Hematopoietic multipotent progenitor cell treated with erythropoietin and hydrocortisone succinate and interleukin-3 and kit ligand, for 6 days (in vitro differentiated cells): ENCODE measurements at regions not wholly inside any gene's neighbourhood (a gene's known extent, or its start where the extent isn't known, plus 50 kb on each side); places are given as distances from the start of the nearest gene placed in this dataset.
"Not testable (repeated sequence)": the region's sequence is repeated elsewhere in the genome, so short reads cannot be mapped to it uniquely, and the experiment has no call there.

ENCODE experiments used
- DNase-seq: peaks from one replicate; pipeline ENCODE4 v3.0.0-alpha.2; 2015

DNA sequence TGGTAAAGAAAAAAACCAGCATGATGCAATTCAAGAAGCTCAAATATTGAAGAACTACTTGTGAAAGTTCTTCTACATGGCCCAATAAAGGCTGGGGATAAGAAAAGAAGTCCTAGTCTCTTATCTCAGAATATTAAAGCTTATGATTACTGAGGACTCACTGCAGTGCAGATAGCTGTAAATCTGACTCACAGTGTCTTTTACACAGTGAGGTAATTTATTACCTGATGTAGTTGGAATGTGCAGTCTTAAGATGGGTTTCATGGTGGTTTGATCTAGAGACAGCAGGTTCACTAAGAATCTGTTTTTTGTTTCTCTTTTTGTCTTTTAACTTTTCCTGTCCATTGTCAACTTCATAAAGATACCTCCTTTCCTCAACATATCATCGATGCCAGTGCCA lies 484.0 kb upstream of the MAP2 start:
- no peak for DNase-seq

DNA sequence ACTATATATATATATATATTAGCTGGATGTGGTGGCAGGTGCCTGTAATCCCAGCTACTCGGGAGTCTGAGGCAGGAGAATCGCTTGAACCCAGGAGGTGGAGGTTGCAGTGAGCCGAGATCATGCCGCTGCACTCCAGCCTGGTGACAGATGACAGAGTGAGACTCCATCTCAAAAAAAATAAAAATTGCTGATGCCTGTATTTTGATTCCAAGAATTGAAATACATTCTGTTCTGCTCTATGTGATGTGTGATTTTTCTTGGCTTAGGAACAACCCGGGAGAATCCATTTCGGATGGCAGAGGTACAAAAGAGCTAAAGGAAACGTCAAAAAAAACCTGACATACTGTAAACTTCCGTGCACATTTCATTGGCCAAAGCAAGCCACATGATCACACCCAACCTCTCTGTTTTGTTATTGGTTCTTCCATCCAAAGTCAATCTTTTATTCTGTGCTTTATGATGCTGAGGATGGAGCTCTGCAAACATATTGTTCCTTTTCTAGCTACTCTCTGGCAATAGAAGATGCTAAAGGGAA lies 478.1 kb upstream of the MAP2 start:
- DNase-seq: no peak

DNA sequence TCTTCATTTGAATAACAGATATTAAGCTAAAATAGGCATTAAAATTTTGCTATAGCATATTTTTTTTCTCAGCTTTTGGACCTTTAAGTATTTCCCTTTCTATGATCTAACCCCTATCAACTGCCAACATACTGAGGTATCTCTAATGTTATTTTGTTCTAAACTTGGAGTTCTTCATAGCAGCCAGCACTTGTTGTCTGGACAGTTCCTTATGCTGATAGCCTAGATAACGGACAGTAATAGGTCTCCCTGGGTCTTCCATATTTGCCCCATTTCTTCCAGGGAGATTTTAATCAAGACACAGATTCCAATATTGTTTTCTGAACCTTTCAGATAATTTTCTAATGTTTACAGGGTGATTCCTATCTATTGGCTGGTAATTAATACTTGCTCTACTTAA lies 475.8 kb upstream of the MAP2 start:
- peak; percentile 2 for DNase-seq

DNA sequence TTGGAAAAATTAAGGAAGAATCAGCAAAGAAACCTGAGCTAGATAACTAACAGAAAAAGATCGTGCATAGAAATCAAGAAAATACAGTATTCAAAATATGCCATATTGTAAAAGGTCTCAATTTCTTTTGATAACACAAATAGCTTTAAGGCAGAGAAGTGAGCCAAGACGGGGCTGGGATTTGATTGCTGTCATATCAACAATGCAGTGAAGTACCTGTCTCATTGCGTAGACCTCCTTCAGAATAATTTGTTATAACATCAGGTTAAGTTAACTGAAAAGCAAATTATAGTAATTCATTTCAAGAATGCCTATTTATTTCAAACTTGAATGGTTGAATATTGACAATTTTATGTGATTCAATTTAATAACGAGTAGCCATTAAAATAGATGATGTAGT lies 453.8 kb upstream of the MAP2 start:
- no peak for DNase-seq

DNA sequence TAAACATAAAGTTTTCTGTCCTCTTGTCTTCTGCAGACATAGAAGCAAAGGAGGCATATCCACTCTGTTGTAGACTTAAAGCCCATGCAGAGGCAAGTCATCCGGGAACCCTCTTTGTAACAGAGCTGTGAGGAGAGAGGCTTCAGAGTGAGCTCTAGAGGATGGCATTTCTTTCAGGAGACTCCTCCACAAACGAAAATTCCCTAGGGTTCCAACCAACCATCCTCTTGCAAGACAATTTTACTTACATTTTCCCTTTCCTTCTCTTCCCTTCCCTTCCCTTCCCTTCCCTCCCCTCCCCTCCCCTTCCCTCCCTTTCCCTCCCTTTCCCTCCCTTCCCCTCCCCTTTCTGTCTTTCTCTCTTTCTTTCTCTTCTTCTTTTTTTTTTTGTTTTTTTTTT lies 446.3 kb upstream of the MAP2 start:
- DNase-seq: no peak

DNA sequence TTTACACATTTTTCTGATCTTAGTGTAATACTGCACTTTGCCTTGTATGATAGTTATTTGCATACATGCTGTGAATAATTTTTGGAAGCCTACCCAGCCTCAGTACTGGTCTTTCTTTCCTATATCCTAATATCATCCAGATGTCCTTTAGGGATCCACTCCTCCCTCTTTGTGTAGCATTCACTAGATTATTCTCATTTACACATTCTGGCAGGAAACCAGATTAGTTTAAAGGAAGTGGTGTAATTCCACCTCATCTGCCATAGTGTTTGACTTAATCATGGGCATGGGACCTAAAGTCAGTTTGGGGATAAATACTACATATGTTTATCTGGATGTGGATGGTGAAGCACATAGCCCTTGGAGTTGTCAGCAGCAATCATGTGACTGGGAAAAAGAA lies 444.9 kb upstream of the MAP2 start:
- DNase-seq: no peak

DNA sequence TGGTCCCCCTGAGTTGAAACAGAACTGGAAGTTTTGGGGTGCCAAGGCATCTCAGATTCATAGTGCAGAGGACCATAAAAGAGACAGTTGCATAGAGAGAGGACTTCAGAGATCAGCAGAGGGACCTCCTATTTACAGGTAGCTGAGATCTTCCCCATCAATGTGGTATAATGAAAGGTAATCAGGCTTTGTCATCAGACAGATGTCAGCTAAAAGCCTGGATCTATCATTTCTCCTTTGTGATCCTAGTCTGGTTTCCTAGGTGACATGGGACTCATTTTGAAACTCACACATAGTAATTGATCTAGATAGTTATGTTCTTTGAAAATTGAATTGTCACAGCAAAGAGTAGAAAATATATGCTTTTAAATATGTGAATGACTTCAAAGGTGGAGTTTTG lies 443.5 kb upstream of the MAP2 start:
- no peak for DNase-seq

DNA sequence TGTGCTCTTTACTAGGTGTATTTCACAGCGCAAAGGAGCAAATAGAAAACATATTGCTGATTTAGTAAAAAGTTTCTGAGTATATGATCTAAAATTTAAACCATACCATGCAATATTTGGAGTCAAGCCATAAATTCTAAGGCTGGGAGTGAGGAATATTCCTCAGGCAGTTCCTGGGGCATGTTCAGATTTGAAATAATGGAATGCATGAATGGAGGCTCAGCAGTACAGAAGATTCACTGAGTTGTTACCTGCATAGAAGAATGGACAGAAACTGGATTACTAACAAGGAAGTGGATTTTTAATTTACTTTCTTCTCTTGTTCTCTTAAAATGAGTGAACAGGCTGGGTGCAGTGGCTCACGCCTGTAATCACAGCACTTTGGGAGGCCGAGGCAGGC lies 441.0 kb upstream of the MAP2 start:
- no peak for DNase-seq

DNA sequence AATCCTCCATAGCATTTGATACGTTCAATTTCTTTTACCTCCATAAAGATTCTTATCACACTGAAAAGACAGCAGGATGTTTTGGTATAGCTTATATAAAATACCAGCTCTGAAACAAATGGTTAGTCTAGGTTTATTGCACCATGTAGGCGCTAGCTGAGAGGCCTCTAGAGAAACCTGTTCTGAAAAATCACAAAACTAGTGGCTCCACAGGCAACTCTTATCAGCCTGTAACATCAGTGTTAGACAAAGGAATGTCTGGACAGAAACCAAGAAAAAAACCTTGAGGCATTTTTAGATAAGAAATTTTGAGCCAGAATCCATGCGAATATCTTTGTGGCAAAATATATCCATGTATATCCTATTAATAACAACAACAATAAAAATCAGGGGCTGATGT lies 440.4 kb upstream of the MAP2 start:
- peak; percentile 5 for DNase-seq

DNA sequence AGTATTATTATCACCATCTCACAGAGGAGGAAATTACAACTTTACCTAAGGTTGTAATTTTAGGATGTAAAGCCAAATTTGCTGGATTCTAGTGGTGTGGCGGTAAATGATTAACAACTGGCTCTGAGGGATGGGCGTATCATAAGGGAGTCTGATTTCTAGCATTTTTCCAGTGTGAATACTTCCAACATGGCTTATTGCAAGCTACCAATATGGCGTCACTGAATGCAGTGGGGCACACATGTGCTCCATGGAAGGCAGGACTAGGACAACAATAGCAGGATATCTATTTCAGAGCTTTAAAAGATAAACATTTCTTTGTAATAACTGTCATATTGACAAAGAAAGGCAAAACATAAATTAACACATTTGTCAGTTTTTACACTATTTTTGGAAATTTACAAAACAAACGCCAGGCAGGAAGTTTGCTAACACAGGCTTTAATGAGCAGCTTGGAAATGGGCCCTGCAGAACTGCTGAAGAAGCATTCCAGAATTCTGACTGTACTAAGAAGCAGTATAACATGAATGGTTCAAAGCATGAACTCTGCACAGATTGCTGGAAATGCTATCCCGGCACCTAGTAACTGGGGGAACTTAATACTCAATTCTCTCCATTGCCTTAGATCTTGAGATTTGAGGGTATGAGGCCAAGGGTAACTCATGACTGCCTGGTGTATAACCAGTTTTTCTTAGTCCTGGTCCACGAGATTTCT lies 439.3 kb upstream of the MAP2 start:
- DNase-seq: no peak

DNA sequence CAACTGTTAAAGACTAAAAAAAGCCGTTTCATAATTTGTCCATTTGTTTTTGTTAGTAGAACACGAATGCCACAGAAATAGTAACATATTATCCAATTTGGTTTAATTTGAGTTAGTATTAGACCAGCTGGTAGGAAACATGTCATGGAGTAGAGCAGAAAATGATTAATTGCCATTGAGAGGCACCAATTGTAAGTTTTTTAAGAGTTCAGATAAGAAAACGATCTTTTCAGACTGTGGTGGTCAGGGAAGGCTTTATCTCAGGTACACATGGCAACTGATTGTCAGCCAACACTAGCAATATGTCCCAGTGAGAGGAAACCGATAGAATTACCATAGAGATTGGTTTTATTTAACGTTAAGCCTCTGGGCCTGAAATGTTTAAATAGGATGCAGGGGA lies 438.2 kb upstream of the MAP2 start:
- DNase-seq: peak; percentile 65

DNA sequence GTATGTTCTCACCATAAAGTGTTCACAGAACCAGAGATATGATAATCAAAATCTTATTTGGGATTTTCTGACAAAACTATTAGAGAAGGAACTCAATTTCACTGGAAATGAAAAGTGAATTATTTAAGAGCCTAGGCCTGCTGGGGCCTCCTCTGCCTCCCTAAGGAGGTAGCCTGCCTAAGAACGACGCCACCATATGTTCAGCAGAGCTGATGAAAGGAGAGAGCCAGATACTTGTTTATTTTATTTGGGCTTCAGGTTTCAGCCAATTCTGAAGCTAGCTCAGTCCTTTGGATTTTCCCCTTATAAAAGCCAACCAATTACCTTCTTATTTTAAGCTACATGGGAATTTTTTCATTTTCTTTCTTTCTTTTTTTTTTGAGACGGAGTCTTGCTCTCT lies 433.1 kb upstream of the MAP2 start:
- DNase-seq: no peak

DNA sequence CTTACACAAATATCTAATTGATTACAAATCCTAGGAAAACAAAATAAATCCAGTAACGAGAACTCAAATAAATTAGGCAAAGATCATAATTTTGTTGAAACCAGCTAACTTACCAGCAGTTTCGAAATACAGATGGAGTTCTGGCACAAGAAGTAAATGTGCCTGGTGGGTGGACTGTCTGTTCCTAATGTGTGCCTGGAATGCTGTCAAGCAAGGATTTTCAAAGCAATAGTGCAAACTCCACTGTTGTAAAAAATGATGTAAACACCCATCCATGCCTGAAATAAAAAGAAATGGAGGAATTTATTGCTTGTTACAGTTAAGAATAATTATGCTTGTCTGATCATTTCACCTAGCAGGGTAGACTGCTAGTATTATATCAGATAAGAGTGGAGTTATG lies 423.9 kb upstream of the MAP2 start:
- DNase-seq: no peak

DNA sequence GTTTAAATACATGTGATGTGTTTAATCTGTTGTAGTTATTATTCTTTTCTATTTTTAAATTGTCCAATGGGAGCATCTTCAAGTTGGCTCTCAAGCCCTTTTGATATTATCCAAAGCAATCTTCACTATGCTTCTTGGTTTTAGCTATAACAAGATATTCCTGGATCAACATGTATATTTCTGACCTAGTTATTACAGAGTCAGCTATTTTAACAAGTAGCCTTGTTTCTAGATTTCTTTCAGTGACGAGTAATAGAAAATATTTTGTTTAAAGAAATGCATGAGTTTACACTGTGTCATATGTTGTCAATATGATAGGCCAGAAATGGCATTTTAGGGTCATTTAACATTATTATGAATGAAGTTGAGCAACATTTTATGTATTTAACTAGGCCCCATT lies 421.8 kb upstream of the MAP2 start:
- no peak for DNase-seq

DNA sequence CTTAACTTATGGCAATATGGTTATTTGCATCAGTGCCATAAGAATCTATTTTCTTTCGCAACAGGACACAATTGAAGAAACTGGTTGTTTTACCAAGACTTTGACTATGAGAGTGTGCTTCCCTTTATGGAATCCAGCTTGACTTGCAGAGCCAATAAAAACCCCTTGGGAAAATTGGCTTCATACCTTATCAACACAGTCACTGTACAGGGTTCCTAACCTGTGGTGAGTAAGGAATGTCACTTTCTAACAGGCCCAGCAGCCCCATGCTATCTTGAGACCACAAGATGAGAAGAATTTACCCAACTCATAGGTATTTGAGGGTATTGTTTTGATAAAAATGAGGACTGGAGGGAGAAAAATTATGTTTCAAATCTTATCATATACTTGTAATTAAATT lies 418.5 kb upstream of the MAP2 start:
- no peak for DNase-seq

DNA sequence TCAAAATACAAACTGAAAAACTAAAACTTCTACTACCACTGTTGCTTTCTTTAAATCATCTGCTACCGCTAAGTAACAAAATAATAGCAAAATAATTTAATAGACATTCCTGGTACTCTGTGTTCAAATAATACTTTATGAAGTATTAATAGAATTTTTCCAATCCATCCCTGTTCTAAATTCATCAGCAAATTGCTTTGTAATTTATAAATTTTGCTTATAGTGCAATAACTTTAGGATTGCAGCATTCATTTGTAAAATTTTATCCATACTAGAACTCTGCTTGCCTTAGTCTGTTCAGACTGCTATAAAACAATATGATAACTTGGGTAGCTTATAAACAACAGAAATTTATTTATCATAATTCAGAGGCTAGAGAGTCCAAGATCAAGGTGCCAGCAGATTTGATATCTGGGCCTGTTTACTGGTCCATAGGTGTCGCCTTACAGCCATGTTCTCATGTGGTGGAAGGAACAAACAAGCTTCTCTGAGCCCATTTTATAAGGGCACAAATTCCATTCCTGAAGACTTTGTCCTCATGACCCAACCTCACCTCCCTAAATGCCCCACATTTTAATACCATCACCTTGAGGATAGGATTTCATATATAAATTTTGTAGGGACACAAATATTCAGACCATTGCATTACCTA lies 415.1 kb upstream of the MAP2 start:
- DNase-seq: no peak

DNA sequence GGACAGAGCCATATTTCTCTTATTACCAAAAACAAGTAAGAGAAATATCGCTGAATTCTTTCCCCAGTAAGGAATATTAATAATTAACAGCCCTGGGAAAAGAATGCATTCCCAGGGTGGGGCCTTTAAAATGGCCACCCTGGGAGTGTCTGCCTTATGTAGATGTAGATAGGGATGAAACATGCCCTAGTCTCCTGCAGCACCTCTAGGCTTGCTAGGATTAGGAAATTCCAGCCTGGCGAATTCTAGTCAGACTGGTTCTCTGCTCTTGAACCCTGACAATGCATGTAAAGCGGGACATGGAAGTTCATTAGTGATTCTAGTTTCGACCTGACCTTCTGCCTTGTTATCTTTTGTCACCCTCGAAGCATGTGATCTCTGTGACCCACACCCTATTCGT lies 405.2 kb upstream of the MAP2 start:
- not testable (repeated sequence) for DNase-seq

DNA sequence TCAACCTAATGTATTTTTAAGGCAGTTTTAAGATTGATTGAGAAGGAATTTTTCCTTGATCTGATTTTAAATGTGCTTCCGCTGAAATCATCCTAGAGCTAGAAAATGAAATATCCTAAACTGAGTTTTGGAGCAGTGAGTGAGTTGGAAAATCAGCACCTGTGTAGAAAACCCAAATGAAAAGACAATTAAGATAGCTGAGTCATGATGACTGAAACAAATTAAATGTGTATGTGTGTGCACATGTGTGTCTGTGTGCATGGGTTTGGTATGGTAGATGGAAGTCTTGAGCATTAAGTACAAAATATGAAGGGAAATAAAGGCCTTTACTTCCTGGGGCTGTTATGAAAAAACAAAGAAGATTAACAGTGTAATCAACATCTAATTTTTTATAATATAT lies 394.6 kb upstream of the MAP2 start:
- DNase-seq: no peak

DNA sequence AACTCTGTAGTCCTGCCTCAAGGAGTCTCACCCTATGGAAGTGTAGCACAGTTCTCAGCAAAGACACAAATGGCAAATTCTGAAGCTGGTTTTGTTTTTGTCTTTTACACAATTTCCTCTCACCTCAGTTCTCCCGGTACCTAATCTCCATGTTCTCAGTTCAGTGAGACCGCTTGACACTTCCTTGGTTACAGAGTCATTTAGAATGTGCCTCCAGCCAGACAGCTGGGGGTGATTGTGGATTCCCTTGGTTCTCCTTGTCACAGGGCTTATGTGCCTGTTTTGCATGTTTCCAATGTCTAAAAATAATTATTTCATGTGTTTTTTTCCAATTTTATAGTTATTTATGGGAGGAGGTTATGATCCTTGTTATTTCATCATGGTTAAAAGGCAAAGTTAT lies 379.5 kb upstream of the MAP2 start:
- no peak for DNase-seq

DNA sequence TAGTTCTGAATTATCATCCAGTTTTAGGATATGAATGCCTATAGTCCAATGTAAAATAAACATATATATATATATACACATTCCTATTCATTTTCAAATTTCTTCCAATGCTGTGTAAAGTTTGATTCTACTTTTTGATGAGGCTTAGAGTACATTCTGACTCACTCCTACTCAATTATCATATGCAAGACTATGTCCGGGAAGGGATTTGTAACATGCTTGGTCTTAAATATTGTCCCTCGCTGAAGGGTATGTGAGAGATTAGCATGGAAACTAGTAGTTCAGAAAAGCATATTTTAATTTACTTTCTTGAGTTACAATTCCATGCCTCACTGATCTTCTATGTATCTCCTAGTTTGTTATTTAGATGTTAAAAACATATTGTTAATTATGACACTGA lies 377.7 kb upstream of the MAP2 start:
- no peak for DNase-seq

DNA sequence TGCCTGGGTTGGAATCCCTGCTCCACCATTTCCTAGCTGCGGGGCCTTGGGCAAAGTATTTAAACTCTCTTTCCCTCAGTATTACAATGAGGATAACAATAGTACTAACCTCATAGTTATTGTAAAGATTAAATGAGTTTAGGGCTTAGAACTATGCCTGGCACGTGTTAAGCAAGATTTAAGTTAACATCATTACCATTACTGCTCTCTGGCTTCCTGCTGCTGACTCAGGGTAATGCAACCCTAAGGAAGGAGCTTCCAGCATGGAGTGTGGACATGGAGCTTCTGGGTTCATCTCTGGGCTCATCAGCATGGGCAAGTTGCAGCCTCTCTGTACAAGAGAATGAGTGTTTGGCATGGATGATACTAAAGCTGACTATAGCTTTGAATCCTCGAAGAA lies 374.2 kb upstream of the MAP2 start:
- DNase-seq: no peak

DNA sequence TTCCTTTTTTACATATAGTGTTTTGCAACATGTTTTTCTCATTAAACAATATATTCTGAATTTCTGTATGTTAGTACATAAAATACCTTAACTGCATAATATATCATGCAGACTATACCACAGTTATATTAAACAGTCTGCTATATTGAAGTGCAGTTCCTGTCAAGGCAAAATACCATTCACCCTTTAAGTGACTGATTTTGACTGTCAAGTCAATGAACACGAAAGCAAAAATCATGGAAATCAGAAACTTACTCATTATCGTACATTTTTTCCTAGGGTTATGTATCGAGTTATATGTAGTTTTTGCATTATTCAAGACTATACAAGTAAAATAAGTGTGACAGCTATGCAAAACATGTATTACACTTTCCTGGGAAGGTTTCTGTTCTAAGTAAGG lies 361.6 kb upstream of the MAP2 start:
- no peak for DNase-seq

DNA sequence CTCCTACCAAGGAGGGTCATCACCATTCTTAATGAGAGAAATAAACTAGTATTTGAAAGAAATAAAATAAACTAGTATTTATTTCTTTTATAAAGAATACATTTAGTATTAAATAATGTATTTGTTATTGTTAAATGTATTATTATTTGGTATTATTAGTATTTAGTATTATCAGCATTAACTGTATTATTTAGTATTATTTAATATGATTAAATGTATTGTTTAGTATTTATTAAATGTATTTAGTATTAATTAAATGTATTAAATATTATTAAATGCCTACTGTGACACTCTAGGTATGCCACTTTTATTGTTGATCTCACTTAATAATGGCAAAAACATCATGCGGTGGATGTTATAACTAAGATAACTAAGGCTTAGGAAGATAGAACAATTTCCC lies 353.6 kb upstream of the MAP2 start:
- DNase-seq: no peak

DNA sequence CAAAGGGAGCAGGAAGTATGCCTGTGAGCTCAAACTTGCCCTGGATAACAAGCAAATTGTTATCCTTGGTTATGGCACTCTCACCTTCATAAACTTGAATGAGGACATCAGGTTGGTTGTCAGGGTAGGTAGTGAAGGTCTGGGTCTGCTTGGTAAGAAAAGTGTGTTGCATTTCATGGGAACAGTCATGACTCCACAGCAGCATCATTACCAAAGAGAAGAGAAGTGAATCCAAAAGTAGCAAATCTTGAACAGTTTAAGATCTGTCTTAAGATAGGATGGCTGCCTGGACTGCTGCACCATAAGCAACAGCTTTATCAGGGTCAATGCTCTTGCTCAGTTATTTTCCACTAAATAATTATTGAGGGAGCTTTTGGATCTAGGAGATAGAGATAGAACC lies 350.7 kb upstream of the MAP2 start:
- no peak for DNase-seq

DNA sequence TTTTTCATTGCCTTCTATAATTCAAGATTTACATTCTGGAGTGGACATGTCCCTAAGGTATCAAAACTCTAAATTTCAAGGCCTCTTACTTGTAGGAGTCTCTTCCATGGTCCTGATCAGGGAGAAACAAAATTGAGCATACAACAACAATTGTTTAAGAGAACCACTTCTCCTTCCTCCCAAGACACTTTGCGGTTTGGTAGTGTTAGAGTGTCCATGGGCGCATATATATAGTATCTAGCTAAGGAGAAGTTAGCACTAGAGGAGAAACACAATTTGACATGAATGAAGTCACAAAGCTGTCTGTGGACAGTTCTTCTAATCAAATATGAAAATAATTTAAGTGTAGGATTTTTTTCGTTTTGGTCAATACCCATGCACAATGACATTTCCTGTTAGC lies 349.1 kb upstream of the MAP2 start:
- no peak for DNase-seq
